AG04450 (cell line): ENCODE measurements at regions not wholly inside any gene's neighbourhood (a gene's known extent, or its start where the extent isn't known, plus 50 kb on each side); places are given as distances from the start of the nearest gene placed in this dataset.

Source experiments
- CTCF ChIA-PET: fragments of 300-600, 350-600 bp; formaldehyde crosslinking; extraction: SDS; loops from one replicate; lab custom pipeline; 2022; ENCODE audit warnings: antibody characterized with exemption, inconsistent platforms; lab: Charles Lee
- POLR2A ChIA-PET: fragments of 350-600 bp; formaldehyde crosslinking; extraction: SDS; loops from one replicate; lab custom pipeline; 2021; ENCODE audit warnings: antibody characterized with exemption, inconsistent platforms; lab: Yijun Ruan, JAX
- DNase-seq: peaks from one replicate; pipeline ENCODE4 v3.0.0-alpha.2; 2011; ENCODE audit warnings: low read depth, low spot score
- H3K27ac ChIP-seq: one replicate; pipeline ENCODE4 v1.5.1; 2012; ENCODE audit warnings: low read depth, low read length, control low read depth
- H3K27me3 ChIP-seq: one replicate; pipeline ENCODE4 v1.6.0; 2012; ENCODE audit warnings: low read length; ENCODE audit not compliant: control insufficient read depth, insufficient read depth
- H3K4me3 ChIP-seq: 2 replicates; pipeline ENCODE4 v1.5.1; 2011; ENCODE audit warnings: mild to moderate bottlenecking, low read depth, low read length, control low read depth
- H3K9me3 ChIP-seq: 2 replicates; pipeline ENCODE4 v1.5.1; 2012; ENCODE audit warnings: low read length; ENCODE audit not compliant: control insufficient read depth, insufficient read depth
- TF ChIP-seq, protein P1 (sequence below): IDR thresholded peaks from 2 replicates; pipeline ENCODE4 v1.5.1; 2011; ENCODE audit warnings: low read depth, low read length, control low read depth, inconsistent platforms

GRCh38 chr2:199660167-199660566 lies 190.8 kb downstream of the FTCDNL1 start:
- Histone ChIP-seq H3K27ac (no peak overlapping the region), H3K4me3 (no peak overlapping the region), H3K9me3 (peaks cover 3% of the 10 kb centered on the region; the same call in 1 of the 2 replicates), H3K27me3 (no peaks in the 10 kb centered on the region)
- ChIA-PET CTCF (no interaction called here), POLR2A (no interaction called here)
- no peak for DNase-seq
- TF ChIP-seq, protein P1, sequence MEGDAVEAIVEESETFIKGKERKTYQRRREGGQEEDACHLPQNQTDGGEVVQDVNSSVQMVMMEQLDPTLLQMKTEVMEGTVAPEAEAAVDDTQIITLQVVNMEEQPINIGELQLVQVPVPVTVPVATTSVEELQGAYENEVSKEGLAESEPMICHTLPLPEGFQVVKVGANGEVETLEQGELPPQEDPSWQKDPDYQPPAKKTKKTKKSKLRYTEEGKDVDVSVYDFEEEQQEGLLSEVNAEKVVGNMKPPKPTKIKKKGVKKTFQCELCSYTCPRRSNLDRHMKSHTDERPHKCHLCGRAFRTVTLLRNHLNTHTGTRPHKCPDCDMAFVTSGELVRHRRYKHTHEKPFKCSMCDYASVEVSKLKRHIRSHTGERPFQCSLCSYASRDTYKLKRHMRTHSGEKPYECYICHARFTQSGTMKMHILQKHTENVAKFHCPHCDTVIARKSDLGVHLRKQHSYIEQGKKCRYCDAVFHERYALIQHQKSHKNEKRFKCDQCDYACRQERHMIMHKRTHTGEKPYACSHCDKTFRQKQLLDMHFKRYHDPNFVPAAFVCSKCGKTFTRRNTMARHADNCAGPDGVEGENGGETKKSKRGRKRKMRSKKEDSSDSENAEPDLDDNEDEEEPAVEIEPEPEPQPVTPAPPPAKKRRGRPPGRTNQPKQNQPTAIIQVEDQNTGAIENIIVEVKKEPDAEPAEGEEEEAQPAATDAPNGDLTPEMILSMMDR: no peak

- ChIA-PET POLR2A (no interaction called here), CTCF (no interaction called here)
- TF ChIP-seq, protein P1: no peak
- DNase-seq: no peak
- H3K9me3 ChIP-seq: peaks cover 3% of the 10 kb centered on the region; the same call in 1 of the 2 replicates
- no peak overlapping the region for H3K27ac ChIP-seq
- peak overlapping the region; percentile 46 for H3K4me3 ChIP-seq
- H3K27me3 ChIP-seq: no peaks in the 10 kb centered on the region
Measured at GRCh38 chr2:199659207-199659606, 191.8 kb downstream of the FTCDNL1 start.

DNA sequence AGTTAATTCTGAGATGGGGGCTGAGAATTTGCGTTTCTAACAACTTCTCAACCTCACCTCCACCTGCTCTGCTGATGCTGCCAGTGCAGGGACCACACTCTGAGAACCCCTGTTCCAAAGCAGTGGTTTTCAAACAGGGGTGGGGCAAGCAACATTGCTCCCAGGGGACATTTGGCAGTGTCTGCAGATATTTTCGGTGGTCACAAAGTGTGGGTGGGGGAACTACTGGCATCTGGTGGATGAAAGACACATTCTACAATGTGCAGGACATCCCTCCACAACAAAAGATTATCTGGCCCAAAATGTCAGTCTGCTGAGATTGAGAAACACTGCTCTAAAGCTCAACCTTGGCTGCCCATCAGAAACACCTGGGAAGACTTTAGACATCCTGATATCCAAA lies 188.7 kb upstream of the SATB2 start:
- ChIA-PET POLR2A (no interaction called here), CTCF (no interaction called here)
- no peaks in the 10 kb centered on the region for H3K9me3 ChIP-seq
- H3K27ac ChIP-seq: no peak overlapping the region
- no peak for DNase-seq
- H3K4me3 ChIP-seq: no peak overlapping the region
- H3K27me3 ChIP-seq: no peaks in the 10 kb centered on the region
- TF ChIP-seq, protein P1: no peak

- CTCF ChIA-PET: no interaction called here
- TF ChIP-seq, protein P1: no peak
- DNase-seq: no peak
Measured at GRCh38 chr2:199631129-199631528, 173.4 kb upstream of the SATB2 start.

GRCh38 chr2:199629301-199629700 lies 171.6 kb upstream of the SATB2 start:
- no peaks in the 10 kb centered on the region for H3K27me3 ChIP-seq
- TF ChIP-seq, protein P1: no peak
- ChIA-PET POLR2A (no interaction called here), CTCF (no interaction called here)
- no peak overlapping the region for H3K4me3 ChIP-seq
- no peak overlapping the region for H3K27ac ChIP-seq
- no peak for DNase-seq
- H3K9me3 ChIP-seq: no peaks in the 10 kb centered on the region

More at GRCh38 chr2:199631129-199631528, 173.4 kb upstream of the SATB2 start:
- Histone ChIP-seq H3K27ac (no peak overlapping the region), H3K27me3 (no peaks in the 10 kb centered on the region), H3K4me3 (no peak overlapping the region), H3K9me3 (no peaks in the 10 kb centered on the region)
- POLR2A ChIA-PET: no interaction called here
